ENCODE measurements at regions not wholly inside any gene's neighbourhood (a gene's known extent, or its start where the extent isn't known, plus 50 kb on each side); places are given as distances from the start of the nearest gene placed in this dataset.

DNA sequence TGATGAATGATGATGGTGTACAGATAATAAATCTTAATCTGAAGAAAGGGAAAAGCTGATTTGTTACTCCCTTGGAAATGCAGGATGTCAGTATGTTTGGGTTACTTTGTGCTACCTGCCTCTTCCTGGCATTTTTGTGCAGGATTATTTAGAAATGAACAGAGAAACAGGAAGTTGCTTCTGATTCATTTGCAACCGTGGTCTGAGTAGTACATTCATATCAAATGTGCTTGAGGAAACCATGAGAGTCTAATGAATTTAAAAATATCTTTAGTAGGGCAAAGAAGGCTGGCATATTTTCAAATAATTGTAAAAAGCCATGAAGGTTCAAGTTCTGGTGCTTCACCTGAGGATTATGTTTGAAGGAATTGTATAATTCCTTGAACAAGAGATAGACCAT, 391.6 kb downstream of the TMEM161B start:
- TF ChIP-seq EZH2phosphoT487 (IDR thresholded peaks at IDR 0.05; ENCODE audit: insufficient read depth, low read depth) (no peak), EZH2 (IDR thresholded peaks at IDR 0.05; ENCODE audit: insufficient read depth, poor library complexity, severe bottlenecking) (no peak)

All from GM23248 (cell line).